WERI-Rb-1 (cell line): ENCODE measurements at regions not wholly inside any gene's neighbourhood (a gene's known extent, or its start where the extent isn't known, plus 50 kb on each side); places are given as distances from the start of the nearest gene placed in this dataset.
"Not testable (repeated sequence)": the region's sequence is repeated elsewhere in the genome, so short reads cannot be mapped to it uniquely, and the experiment has no call there.

Source experiments
- DNase-seq: peaks from one replicate; pipeline ENCODE4 v3.0.0-alpha.2; 2020
- H3K27ac ChIP-seq: fragments of 250-450 bp; sonication (Bioruptor Pico); 2 replicates; pipeline ENCODE4 v1.5.1; 2020; ENCODE audit warnings: mild to moderate bottlenecking, moderate library complexity
- H3K27me3 ChIP-seq: fragments of 250-450 bp; sonication (Bioruptor Pico); 2 replicates; pipeline ENCODE4 v1.5.1; 2021; ENCODE audit warnings: mild to moderate bottlenecking, low read depth, moderate library complexity; ENCODE audit not compliant: insufficient read depth, severe bottlenecking
- H3K36me3 ChIP-seq: fragments of 250-450 bp; sonication (Bioruptor Pico); 2 replicates; pipeline ENCODE4 v1.5.1; 2020; ENCODE audit warnings: mild to moderate bottlenecking, moderate library complexity
- H3K4me3 ChIP-seq: 2 replicates; pipeline ENCODE4 v1.5.1; 2011; ENCODE audit warnings: low read depth, mild to moderate bottlenecking, control low read depth, low read length
- H3K9me3 ChIP-seq: fragments of 250-450 bp; sonication (Bioruptor Pico); 2 replicates; pipeline ENCODE4 v1.5.1; 2021; ENCODE audit warnings: mild to moderate bottlenecking, moderate library complexity; ENCODE audit not compliant: severe bottlenecking
- CTCF ChIP-seq: IDR thresholded peaks from 2 replicates; pipeline ENCODE4 v1.5.1; 2011; ENCODE audit warnings: low read depth, mild to moderate bottlenecking, control low read depth, inconsistent platforms, low read length

DNA sequence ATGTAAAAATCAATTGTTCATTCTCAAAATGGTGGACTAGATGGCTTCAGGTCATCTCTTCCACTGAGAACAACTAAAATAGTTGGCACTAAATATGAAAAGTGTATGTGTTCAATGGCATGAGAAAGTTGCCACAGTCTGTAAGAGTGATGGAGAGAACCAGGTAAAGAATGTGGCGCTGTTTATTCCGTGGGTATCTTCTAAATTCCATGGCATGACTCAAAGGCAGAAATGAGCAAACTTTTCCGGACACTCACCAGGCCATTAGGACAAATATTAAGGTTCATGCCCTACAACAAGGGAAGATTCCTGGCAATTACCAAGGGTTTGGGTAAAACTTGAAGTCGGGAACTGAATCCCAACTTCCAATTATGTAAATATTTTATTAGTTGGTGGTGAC, 825.4 kb upstream of the CDH6 start:
- no peaks in the 10 kb centered on the region for H3K27me3 ChIP-seq
- no peaks in the 10 kb centered on the region for H3K36me3 ChIP-seq
- no peak for TF ChIP-seq CTCF
- no peaks in the 10 kb centered on the region for H3K9me3 ChIP-seq
- no peak overlapping the region for H3K4me3 ChIP-seq
- DNase-seq: no peak
- H3K27ac ChIP-seq: no peak overlapping the region

GRCh38 chr5:30365031-30365430, 828.5 kb upstream of the CDH6 start:
- H3K4me3 ChIP-seq, H3K27ac ChIP-seq, H3K36me3 ChIP-seq, H3K9me3 ChIP-seq, H3K27me3 ChIP-seq, DNase-seq: not testable (repeated sequence)

GRCh38 chr5:30357371-30357770, 836.1 kb upstream of the CDH6 start:
- Histone ChIP-seq H3K9me3 (no peaks in the 10 kb centered on the region), H3K4me3 (no peak overlapping the region), H3K27me3 (no peaks in the 10 kb centered on the region), H3K27ac (no peak overlapping the region), H3K36me3 (no peaks in the 10 kb centered on the region)
- no peak for DNase-seq
- TF ChIP-seq CTCF: no peak

DNA sequence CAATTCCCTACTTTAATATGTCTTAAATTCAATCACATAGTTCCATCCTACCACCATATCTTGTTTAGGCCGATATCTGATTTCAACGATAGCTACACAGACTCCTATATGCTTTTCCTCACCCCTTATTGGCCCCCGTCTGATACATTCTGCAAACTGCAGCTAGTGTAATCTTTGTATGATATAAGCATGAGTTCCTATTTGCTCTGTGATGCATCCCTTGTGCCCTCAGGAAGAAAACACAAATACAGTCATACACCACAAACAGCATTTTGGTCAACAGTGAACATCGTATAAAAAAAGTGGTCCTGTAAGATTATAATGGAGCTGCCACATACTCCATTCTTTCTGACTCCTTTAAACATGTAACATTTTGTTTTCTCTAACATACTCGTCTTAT, 837.8 kb upstream of the CDH6 start:
- no peak for TF ChIP-seq CTCF
- no peak for DNase-seq
- no peak overlapping the region for H3K27ac ChIP-seq
- no peaks in the 10 kb centered on the region for H3K9me3 ChIP-seq
- no peak overlapping the region for H3K4me3 ChIP-seq
- H3K36me3 ChIP-seq: no peaks in the 10 kb centered on the region
- no peaks in the 10 kb centered on the region for H3K27me3 ChIP-seq

- Histone ChIP-seq H3K27ac (no peak overlapping the region), H3K4me3 (no peak overlapping the region), H3K9me3 (no peaks in the 10 kb centered on the region), H3K36me3 (no peaks in the 10 kb centered on the region), H3K27me3 (no peaks in the 10 kb centered on the region)
- no peak for TF ChIP-seq CTCF
- DNase-seq: no peak
Observed at GRCh38 chr5:30347858-30348257, 845.6 kb upstream of the CDH6 start.

- not testable (repeated sequence) for H3K36me3 ChIP-seq, H3K4me3 ChIP-seq, H3K9me3 ChIP-seq, H3K27ac ChIP-seq, H3K27me3 ChIP-seq, DNase-seq
Observed at GRCh38 chr5:30345539-30346345, 847.7 kb upstream of the CDH6 start.

DNA sequence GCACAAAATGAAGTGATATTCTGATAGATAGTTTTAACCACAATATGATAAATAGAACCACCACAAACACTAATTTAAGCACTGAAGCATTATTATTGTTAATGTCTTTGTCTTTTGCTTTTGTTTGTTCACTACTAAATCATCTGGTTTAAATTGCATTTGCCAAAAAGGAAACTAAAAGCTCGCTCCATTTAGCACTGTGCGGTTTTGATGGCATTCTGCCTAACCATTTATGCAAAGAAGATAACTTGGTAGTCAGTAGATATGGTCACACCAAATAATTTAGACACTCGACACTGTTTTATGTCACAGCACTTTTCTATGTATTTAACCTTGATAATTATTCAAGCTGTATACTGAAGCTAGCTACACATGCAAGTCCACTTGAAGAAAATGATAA, 849.8 kb upstream of the CDH6 start:
- TF ChIP-seq CTCF: no peak
- Histone ChIP-seq H3K4me3 (no peak overlapping the region), H3K36me3 (no peaks in the 10 kb centered on the region), H3K27me3 (no peaks in the 10 kb centered on the region), H3K9me3 (no peaks in the 10 kb centered on the region), H3K27ac (no peak overlapping the region)
- DNase-seq: no peak
